ENCODE measurements at regions not wholly inside any gene's neighbourhood (a gene's known extent, or its start where the extent isn't known, plus 50 kb on each side); places are given as distances from the start of the nearest gene placed in this dataset.

- H3K9me3 ChIP-seq (replicated peaks; ENCODE audit: control insufficient read depth, insufficient read depth, low read length): no peaks in the 10 kb centered on the region
- no peak overlapping the region for H2AFZ ChIP-seq (ENCODE audit: low read depth, low read length)
- ChIA-PET POLR2A (no interaction called here), CTCF (interaction anchor here (1.4 kb wide), 1 partner anchor 11 kb away, joined by 3 read pairs; no protein-coding TSS in a partner anchor)
- TF ChIP-seq MYC (IDR thresholded peaks at IDR 0.05; ENCODE audit: low read depth, low read length) (no peak), GATA2 (IDR thresholded peaks at IDR 0.05; ENCODE audit: insufficient read depth, insufficient read length, low read depth, low read length) (no peak), JUN (IDR thresholded peaks at IDR 0.05; ENCODE audit: borderline replicate concordance, insufficient read depth, insufficient read length, low read depth) (no peak), POLR2AphosphoS5 (IDR thresholded peaks at IDR 0.05; ENCODE audit: insufficient read depth, low read depth, low read length) (no peak), EZH2 (IDR thresholded peaks at IDR 0.05; ENCODE audit: borderline replicate concordance, low read depth, low read length, severe bottlenecking) (no peak)
- intact Hi-C loops (cut with micrococcal nuclease) (no loop called here), dilution Hi-C loops (cut with MboI; ENCODE audit: extremely low pct_ligation_motif_present, low sequenced_read_pairs) (no loop called here)
- no peaks in the 10 kb centered on the region for H3K36me3 ChIP-seq (ENCODE audit: control insufficient read depth in 2 of 2, extremely low read depth in 1 of 2, insufficient read depth in 2 of 2, low read length in 2 of 2)
- H3K4me3 ChIP-seq (replicated peaks in 1 of 3; ENCODE audit: insufficient read depth in 1 of 3, low read depth in 1 of 3, low read length in 3 of 3): no peak overlapping the region
- FAIRE-seq (no peak), DNase-seq (ENCODE audit: low read depth, low spot score) (no peak)
- no peak overlapping the region for H3K4me2 ChIP-seq (ENCODE audit: insufficient read depth, low read length)
- H3K9ac ChIP-seq (replicated peaks; ENCODE audit: extremely low read depth, insufficient read depth, low read length): no peak overlapping the region
- H3K9me1 ChIP-seq (replicated peaks; ENCODE audit: control insufficient read depth, extremely low read depth, insufficient read depth, low read length): no peaks in the 10 kb centered on the region
- H3K4me1 ChIP-seq (ENCODE audit: control insufficient read depth, extremely low read depth, insufficient read depth, low read length): no peaks in the 10 kb centered on the region
- H3K27ac ChIP-seq (ENCODE audit: insufficient read depth, low read depth, low read length): no peak overlapping the region
- BruUV-seq (replicated peaks): no TSS peak
- no peaks in the 10 kb centered on the region for H3K79me2 ChIP-seq (ENCODE audit: control insufficient read depth, insufficient read depth, low read length)
- no peaks in the 10 kb centered on the region for H4K20me1 ChIP-seq (replicated peaks; ENCODE audit: control insufficient read depth, extremely low read depth, insufficient read depth, low read length)
- peaks cover 2 to 3% of the 10 kb centered on the region in 2 experiments for H3K27me3 ChIP-seq (ENCODE audit: control insufficient read depth in 2 of 2, insufficient read depth in 2 of 2, low read length in 2 of 2)
Measured at GRCh38 chr10:35754519-35754918, 112.4 kb upstream of the FZD8 start.

- dilution Hi-C loops (cut with MboI; ENCODE audit: extremely low pct_ligation_motif_present, low sequenced_read_pairs): no loop called here
- CTCF ChIA-PET: no interaction called here
- no peak for FAIRE-seq
- Histone ChIP-seq H3K9ac (replicated peaks; ENCODE audit: extremely low read depth, insufficient read depth, low read length) (no peak overlapping the region), H3K27me3 (ENCODE audit: control insufficient read depth in 2 of 2, insufficient read depth in 2 of 2, low read length in 2 of 2) (peaks cover under 1 to 3% of the 10 kb centered on the region in 2 experiments), H4K20me1 (replicated peaks; ENCODE audit: control insufficient read depth, extremely low read depth, insufficient read depth, low read length) (no peaks in the 10 kb centered on the region), H3K9me1 (replicated peaks; ENCODE audit: control insufficient read depth, extremely low read depth, insufficient read depth, low read length) (no peaks in the 10 kb centered on the region), H2AFZ (ENCODE audit: low read depth, low read length) (no peak overlapping the region), H3K36me3 (ENCODE audit: control insufficient read depth in 2 of 2, extremely low read depth in 1 of 2, insufficient read depth in 2 of 2, low read length in 2 of 2) (no peaks in the 10 kb centered on the region), H3K4me2 (ENCODE audit: insufficient read depth, low read length) (no peak overlapping the region), H3K4me1 (ENCODE audit: control insufficient read depth, extremely low read depth, insufficient read depth, low read length) (no peaks in the 10 kb centered on the region), H3K9me3 (replicated peaks; ENCODE audit: control insufficient read depth, insufficient read depth, low read length) (no peaks in the 10 kb centered on the region), H3K79me2 (ENCODE audit: control insufficient read depth, insufficient read depth, low read length) (no peaks in the 10 kb centered on the region), H3K27ac (ENCODE audit: insufficient read depth, low read depth, low read length) (no peak overlapping the region), H3K4me3 (replicated peaks in 1 of 3; ENCODE audit: insufficient read depth in 1 of 3, low read depth in 1 of 3, low read length in 3 of 3) (no peak overlapping the region)
- POLR2A ChIA-PET: no interaction called here
- intact Hi-C loops (cut with micrococcal nuclease): no loop called here
- no peak for DNase-seq (ENCODE audit: low read depth, low spot score)
- BruUV-seq (replicated peaks): no TSS peak
- TF ChIP-seq POLR2AphosphoS5 (IDR thresholded peaks at IDR 0.05; ENCODE audit: insufficient read depth, low read depth, low read length) (no peak), GATA2 (IDR thresholded peaks at IDR 0.05; ENCODE audit: insufficient read depth, insufficient read length, low read depth, low read length) (no peak), FOS (IDR thresholded peaks at IDR 0.05; ENCODE audit: borderline replicate concordance, insufficient read depth, low read length) (no peak), MYC (IDR thresholded peaks at IDR 0.05; ENCODE audit: low read depth, low read length) (no peak), JUN (IDR thresholded peaks at IDR 0.05; ENCODE audit: borderline replicate concordance, insufficient read depth, insufficient read length, low read depth) (no peak), POLR2A (IDR thresholded peaks at IDR 0.05; ENCODE audit: low read depth, low read length) (no peak), EZH2 (IDR thresholded peaks at IDR 0.05; ENCODE audit: borderline replicate concordance, low read depth, low read length, severe bottlenecking) (no peak)
- TF ChIP-seq, protein P1, sequence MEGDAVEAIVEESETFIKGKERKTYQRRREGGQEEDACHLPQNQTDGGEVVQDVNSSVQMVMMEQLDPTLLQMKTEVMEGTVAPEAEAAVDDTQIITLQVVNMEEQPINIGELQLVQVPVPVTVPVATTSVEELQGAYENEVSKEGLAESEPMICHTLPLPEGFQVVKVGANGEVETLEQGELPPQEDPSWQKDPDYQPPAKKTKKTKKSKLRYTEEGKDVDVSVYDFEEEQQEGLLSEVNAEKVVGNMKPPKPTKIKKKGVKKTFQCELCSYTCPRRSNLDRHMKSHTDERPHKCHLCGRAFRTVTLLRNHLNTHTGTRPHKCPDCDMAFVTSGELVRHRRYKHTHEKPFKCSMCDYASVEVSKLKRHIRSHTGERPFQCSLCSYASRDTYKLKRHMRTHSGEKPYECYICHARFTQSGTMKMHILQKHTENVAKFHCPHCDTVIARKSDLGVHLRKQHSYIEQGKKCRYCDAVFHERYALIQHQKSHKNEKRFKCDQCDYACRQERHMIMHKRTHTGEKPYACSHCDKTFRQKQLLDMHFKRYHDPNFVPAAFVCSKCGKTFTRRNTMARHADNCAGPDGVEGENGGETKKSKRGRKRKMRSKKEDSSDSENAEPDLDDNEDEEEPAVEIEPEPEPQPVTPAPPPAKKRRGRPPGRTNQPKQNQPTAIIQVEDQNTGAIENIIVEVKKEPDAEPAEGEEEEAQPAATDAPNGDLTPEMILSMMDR (IDR thresholded peaks at IDR 0.05; ENCODE audit: extremely low read depth in 1 of 2, insufficient read depth in 1 of 2, low read depth in 1 of 2, low read length in 2 of 2): no peak
Measured at GRCh38 chr10:35752469-35753461, 110.7 kb upstream of the FZD8 start.

All from endothelial cell of umbilical vein (primary cell).